NCI-H2029 treated with DMSO at 0.1 percent for 48 hours (cell line): ENCODE measurements at regions not wholly inside any gene's neighbourhood (a gene's known extent, or its start where the extent isn't known, plus 50 kb on each side); places are given as distances from the start of the nearest gene placed in this dataset.
"Not testable (repeated sequence)": the region's sequence is repeated elsewhere in the genome, so short reads cannot be mapped to it uniquely, and the experiment has no call there.

Experiments
- DNase-seq: peaks from one replicate; lab custom pipeline; 2025; lab: John Stamatoyannopoulos, UW

GRCh38 chr6:21847711-21848480, 254.3 kb downstream of the SOX4 start:
- DNase-seq: no peak

DNA sequence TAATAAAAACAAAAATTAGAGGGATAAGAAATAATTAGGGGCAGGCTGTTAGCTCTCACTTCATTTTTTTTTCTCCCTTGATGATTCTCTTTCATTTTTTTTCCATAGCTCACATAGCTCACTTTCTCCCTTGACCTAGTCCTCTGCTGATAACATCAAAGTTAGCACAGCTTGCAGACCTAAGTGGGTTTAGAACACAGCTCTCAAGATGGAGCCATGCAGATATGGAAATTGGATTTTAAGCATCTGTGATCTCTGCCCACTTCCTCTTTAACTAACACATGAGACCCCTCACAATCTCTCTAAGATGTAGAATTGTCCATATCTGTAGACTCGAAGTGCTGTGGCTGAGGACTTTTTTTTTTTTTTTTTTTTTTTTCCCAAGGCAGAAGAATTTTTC, 257.1 kb downstream of the SOX4 start:
- no peak for DNase-seq

GRCh38 chr6:21855811-21856455, 262.4 kb downstream of the SOX4 start:
- DNase-seq: no peak

GRCh38 chr6:21856456-21856825, 262.9 kb downstream of the SOX4 start:
- DNase-seq: no peak

- no peak for DNase-seq
Observed at GRCh38 chr6:21856844-21857243, 263.3 kb downstream of the SOX4 start.

DNA sequence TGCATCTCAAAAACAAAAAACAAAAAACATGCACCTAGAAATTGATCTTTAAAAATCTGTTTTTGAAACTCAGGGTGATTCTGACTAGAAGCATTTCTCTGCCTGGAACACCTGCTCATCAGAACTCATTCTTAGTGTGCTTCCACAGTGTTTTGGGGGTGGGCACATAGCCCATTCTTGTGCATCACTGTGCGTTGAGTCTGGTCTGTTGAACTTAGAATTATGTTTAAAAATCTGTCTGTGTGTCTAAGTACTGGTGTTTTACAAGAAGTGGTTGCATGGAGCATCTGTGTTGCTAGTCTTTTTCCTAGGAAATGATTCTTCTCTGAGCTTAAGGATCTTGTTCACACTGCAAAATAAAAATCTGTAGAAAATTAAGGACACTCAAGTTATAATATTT, 264.5 kb downstream of the SOX4 start:
- no peak for DNase-seq

DNA sequence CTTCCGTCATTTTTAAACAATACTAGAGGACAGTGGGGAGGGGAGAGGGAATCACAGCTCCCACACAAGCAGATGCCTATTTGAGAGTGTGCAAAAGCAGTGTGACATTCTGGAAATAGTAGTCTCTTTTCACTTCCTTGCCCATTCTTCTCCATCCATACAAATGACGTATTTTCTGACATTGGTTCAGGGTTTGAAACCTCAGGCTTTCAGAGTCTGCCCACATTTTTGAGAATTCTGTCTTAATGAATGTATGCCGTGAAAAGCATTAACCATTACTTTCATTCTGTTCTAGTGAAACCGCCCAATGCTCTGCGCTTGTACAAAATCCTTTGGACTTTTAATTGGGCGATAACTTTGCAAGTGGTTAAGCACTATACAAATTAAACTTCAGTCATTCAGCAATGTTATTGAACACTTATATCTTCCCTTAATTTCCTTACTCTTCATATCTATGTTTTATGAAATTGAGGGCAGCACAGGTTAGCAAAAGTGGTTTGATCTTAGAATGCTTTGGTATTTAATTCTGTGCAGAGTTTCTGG, 265.7 kb downstream of the SOX4 start:
- DNase-seq: no peak

- DNase-seq: no peak
Observed at GRCh38 chr6:21861942-21862341, 268.4 kb downstream of the SOX4 start.

GRCh38 chr6:21864206-21864605, 270.7 kb downstream of the SOX4 start:
- DNase-seq: no peak

- DNase-seq: no peak
Observed at GRCh38 chr6:21868226-21868625, 274.7 kb downstream of the SOX4 start.

GRCh38 chr6:21869085-21869771, 275.7 kb downstream of the SOX4 start:
- no peak for DNase-seq

DNA sequence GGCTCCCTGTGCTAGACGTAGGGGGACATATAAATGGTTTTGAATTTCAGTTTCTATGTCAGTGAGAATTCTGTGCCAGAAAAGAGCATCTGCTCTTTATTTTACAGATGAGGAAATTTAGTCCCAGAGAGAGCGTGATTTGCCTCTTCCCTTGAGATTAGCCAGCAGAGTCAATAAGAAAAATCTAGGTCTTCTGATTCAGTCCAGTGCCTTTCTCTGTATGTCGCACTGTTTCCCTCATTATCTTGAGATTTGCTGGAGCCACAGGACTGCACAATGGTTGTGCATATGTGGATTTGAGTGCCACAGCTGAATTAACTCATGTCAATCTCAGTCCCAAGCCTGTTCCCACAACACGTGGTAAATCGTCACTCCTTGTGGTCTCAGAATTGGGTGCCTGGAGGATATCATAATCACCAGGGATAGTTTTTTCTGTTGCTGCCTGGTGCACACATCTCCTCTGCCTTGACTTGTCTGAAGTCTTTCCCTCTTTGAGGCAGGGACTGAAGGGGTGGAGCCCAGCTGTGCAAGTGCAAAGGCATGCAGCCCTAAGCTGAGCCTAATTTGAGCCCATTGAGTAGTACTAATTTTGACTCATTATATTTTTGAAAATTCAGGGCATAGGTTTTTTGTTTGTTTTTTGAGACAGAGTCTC, 276.7 kb downstream of the SOX4 start:
- DNase-seq: no peak

DNA sequence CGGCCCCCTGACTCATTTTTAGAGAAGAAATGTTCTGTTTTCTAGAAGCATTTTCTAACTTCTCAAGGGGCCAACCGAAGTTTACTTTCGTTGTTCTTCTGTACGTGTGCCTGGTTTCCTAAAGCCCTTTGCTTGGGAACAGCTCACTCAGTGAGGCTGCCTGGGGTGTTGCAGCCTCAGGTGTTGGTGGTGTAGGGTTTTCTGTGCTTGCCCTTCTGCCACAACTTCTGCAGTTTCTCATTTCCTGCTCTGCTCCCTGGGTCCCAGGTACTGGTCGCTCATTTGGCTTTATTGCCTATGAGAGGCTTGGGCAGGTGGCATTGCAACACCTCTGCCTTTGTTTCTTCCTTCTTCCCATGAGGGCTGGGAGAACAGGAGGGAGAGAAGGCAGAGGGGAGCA, 278.3 kb downstream of the SOX4 start:
- no peak for DNase-seq

- DNase-seq: no peak
Observed at GRCh38 chr6:21872749-21873148, 279.2 kb downstream of the SOX4 start.

GRCh38 chr6:21873562-21873961, 280.0 kb downstream of the SOX4 start:
- no peak for DNase-seq

DNA sequence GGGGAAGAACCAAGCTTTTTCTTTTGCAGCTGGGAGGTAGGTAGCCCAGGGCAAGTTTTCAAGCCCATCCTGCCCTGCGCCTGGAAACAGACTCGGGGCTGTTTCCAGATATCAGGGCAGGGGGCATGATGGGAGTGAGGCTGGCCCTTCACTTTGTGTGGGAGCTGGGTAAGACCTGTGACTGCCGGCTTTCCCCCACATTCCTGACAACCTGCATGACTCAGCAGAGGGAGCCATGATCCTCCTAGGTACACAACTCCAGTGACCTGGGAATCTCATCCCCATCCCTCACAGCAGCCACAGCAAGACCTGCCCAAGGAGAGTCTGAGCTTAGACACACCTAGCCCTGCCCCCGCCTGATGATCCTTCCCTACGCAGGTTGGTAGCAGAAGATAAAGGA, 280.8 kb downstream of the SOX4 start:
- no peak for DNase-seq

- not testable (repeated sequence) for DNase-seq
Observed at GRCh38 chr6:21877037-21877436, 283.5 kb downstream of the SOX4 start.

GRCh38 chr6:21880249-21880648, 286.7 kb downstream of the SOX4 start:
- not testable (repeated sequence) for DNase-seq

DNA sequence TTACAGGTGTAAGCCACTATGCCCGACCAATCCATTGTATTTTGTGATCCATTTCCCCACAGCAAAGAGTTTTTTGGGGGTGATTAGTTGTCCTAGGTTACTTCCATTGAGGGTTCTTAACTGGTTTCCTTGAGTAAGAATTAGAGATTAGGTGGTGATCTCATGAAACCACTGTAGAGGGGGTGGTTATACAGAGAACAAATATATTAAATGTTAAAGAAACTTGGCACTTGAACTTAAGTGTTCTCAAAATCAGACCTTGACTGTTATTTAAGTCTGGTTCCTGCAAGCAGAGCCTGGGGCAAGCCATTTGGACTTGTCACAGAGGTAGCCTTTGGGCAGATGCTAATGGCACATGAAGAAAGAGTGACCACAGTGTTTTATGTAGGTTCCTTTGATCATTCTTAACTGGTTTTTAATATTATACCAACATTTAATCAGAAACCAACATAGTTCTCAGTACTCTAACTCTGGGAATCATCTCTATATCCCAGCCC, 288.5 kb downstream of the SOX4 start:
- no peak for DNase-seq

- no peak for DNase-seq
Observed at GRCh38 chr6:21883595-21884328, 290.2 kb downstream of the SOX4 start.

DNA sequence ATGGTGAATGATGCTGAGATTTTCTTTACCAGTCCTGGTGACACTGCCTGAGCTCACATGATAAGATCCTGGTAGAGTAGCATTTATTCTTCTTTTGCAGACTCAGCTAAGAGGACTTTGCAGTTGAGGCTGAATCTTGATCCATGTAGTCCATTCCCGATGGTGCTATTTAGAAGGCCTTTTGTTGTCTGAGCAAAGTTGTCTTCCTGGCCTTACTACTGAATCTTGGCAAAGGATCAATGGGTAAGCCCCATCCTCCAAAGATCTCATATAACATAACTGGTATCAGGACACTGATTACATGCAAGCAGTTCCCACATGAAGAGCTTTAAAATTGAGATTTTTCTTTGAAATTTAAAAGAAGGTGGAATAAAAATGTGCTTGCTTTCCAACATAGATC, 291.6 kb downstream of the SOX4 start:
- DNase-seq: no peak
